NCI-H1930 (cell line): ENCODE measurements at regions not wholly inside any gene's neighbourhood (a gene's known extent, or its start where the extent isn't known, plus 50 kb on each side); places are given as distances from the start of the nearest gene placed in this dataset.
"Not testable (repeated sequence)": the region's sequence is repeated elsewhere in the genome, so short reads cannot be mapped to it uniquely, and the experiment has no call there.

Experiments
- DNase-seq, 2 experiments: peaks; one replicate each; lab custom pipeline; 2025; lab: John Stamatoyannopoulos, UW

DNA sequence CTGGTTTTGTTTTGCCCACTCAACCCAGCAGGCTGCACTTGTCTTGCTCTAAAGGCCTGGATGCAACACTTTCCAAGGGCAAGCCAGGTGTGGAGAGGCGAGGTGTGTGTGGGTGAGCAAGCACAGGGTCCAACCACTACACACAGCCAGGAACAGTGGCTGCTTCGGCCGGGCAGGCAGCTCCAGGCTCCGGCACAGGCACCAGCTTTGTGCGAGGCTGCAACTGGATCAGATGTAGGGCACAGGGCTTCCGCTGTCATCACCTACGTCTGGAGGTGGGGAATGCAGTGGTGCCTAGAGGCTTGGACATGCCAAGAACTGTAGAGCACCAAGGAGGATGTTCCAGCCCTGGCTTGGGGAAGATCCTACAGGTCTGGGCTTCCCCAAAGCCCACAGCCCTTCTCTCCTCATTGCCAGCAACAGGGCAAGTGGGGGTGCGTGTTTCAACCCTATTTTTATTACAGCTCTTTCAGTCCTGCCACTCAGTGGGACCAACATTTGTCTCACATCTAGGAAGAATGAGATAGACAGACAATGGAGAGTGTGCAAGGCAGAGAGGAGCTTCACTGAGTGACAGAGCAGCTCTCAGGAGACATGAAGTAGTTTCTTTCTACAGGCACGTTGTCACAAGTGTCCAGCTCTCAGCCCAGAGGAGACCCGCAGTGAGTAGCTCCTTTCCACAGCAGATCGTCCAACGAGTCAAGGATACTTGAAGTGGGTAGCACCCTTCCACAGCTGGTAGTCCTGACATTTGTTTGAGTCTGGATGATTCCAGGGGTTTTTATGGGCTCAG lies 622.2 kb downstream of the CDH9 start:
- no peak for DNase-seq

DNA sequence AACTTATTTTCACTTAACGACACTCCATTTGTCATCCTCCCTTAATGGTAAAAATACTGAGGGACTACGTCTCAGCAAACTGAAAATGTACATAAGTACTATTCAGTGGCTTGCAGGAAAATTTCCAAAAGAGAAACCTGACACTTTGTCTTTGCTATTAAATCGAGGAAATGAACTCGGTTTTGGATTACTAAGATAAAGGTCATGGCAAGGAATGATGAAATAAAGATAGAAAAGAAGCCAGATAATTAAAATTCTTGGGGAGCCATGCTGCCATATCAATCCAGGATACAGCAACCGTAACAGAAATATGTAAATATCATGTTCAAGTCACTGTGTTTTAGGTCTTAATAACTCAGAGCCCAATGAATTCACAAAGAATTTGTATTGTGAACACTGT lies 647.8 kb downstream of the CDH9 start:
- DNase-seq, result no peak

GRCh38 chr5:26388976-26389375 lies 649.4 kb downstream of the CDH9 start:
- DNase-seq, result no peak

DNA sequence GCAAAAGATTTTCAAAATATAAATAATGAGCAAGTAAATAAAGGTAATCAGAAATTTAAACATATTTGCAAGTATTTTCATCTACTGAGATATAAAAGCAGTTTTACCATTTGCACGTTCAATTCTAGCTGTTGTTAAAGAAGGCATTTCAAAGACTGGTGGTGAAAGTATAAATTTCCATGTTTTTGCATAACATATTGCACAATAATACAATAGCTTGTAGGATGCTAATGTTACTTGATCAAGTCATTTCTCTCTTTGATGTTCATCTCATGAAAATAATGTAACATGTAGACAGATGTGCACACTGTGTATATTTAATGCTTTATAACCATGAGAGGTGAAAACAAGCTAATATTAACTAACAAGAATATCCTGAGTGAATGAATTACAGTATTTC lies 651.9 kb downstream of the CDH9 start:
- DNase-seq, result no peak

- DNase-seq, result not testable (repeated sequence)
These were observed 673.8 kb downstream of the CDH9 start for GRCh38 chr5:26364624-26365023.

GRCh38 chr5:26343801-26344325 lies 694.5 kb downstream of the CDH9 start:
- DNase-seq, result no peak

DNA sequence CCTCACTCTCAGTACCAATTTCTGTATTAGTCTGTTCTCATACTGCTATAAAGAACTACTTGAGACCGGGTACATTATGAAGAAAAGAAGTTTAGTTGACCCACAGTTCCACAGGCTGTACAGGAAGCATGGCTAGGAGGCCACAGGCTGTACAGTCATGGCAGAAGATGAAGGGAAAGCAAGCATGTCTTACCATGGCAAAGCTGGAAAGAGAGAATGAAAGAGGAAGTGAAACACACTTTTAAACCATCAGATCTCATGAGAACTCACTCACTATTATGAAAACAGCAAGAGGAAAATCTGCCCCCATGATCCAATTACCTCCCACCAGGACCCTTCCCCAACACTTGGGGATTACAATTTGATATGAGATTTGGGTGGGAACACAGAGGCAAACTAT lies 698.8 kb downstream of the CDH9 start:
- no peak for DNase-seq

- DNase-seq, result no peak
These were observed 708.7 kb downstream of the CDH9 start for GRCh38 chr5:26329562-26330189.

GRCh38 chr5:26326153-26326759 lies 712.1 kb downstream of the CDH9 start:
- no peak for DNase-seq

DNA sequence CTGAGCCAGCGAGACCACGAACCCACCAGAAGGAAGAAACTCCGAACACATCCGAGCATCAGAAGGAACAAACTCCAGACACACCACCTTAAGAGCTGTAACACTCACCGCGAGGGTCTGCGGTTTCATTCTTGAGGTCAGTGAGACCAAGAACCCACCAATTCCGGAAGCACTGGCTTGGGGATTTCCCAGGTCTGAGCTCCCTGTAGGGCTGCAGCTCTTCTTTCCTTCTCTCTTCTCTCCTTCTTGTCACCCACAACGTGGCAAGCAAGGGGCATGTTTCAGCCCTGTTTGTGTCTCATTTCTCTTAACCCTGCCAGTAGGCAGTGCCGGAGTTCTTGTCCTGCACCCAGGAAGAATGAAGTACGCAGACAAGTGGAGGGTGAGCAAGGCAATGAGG lies 713.0 kb downstream of the CDH9 start:
- not testable (repeated sequence) for DNase-seq

- DNase-seq, result not testable (repeated sequence)
These were observed 714.0 kb downstream of the CDH9 start for GRCh38 chr5:26324273-26324895.

DNA sequence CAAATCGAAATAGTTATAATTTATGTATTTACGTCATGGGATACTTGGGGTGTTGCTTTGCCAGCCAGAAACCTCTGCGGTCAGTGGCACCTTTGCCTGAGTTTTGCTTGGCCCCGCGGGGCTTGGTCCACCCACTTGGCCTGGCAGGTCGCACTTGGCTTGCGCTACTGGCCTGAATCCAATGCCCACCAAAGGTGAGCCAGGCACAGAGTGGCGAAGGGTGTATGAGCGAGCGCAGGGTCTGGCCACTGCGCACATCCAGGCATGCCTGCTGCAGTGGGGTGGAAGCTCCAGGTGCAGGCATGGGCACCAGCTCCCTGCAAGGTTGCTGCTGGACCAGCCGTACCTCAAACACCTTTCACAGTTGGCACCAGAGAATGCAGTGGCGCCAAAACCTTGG lies 714.6 kb downstream of the CDH9 start:
- DNase-seq, result no peak

DNA sequence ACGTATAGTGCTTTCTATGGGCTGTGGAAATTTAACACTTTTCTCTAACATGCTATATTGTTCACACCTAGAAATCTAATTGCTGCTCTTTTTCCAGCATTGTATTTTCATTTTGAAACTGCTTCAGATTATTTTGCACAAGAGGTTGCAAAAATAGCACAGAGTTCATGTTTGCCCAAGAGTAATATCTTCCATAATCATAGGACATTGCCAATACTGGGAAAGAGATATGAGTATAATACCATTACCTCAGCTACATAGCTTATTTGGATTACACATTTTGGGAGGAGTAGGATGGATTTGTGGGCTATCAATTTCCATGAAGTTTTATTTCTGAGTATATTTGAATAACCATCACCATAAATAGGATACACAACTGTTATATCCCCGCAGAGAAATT lies 717.1 kb downstream of the CDH9 start:
- no peak for DNase-seq

DNA sequence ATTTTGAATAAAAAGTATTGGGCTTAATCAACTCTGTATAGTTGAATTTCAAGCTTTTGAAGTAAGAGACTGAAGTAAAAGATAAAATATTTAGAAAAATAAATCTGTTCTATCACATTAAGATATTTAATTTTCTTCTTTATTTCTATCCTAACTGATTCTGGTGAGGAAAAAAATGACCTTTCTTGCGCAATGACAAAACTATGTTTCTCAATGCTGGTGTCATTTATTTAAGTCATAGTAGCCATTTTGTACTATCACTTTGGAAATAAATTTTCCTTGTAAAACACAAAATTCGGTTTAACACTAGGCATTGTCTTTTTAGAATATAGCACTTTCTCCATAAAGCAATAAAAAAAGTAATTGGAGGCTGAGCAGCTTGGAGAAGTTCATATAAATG lies 728.0 kb downstream of the CDH9 start:
- DNase-seq, result no peak

DNA sequence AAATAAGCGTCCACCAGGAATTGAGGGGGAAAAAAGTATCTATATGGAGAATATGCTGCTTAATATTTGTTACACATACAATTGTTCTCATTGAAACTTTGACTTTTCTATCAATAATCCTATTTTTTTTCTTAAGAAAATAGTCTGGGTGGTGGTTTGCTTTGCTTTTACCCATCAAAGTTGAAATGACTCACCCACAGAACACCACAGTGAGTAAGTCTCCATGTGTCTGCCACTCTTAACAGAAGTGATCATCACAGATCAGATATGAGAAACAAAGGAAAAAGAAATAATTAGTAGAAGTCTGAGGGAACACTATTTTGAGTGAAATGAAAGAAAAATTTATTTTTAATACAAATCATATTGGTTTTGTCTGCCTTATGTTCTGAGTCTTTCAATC lies 742.8 kb downstream of the CDH9 start:
- DNase-seq, result no peak

GRCh38 chr5:26282190-26282589 lies 756.2 kb downstream of the CDH9 start:
- no peak for DNase-seq

DNA sequence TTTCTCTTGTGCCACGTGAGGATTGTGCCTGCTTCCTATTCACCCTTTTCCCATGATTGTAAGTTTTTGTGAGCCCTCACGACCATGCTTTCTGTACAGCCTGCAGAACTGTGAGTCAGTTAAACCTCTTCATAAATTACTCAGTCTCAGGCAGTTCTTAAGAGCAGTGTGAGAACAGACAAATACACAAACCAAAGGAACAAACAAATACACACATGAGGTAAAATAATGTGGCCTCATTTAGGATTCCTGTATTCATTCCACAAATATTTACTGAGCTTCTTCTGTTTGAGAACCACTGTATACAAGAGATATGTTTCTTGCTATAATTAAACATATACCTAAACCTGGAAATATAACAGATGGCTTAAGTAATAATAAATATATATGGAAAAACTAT lies 760.3 kb downstream of the CDH9 start:
- DNase-seq, result no peak

DNA sequence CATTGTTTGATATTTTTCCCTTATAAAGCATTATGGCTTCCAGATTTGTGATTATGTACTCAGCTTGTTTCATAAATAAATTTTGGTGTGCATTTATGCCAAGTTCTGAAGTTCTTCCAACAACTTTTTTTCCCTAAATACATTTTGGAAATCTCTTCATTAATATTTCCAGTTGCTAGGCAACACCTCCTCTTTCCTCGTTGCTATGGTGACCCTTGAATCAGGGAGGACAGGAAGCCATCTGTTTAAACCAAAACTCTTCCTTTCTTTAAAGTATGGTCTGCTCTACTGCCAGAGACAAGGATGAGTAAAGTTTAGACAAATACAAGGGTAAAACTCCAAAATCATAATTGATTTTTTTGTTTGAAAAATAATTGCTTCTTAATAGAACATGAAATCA lies 779.3 kb downstream of the CDH9 start:
- DNase-seq, result no peak

DNA sequence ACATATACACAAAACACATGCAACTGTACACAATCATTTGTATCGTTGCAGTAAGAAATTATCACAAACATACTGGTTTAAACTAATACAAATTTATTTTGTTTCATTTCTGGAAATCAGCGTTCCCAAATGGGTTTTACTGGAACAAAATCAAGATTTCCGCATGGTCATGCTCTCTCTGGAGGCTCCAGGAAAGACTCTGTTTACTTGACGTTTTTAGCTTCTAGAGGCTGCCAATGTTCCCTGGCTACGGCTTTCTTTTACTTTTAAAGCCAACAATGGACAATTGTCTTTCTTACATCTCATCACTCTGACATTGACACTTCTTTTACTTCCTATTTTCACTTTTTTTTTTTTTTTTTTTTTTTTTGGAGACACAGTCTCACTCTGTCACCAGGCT lies 793.1 kb downstream of the CDH9 start:
- no peak for DNase-seq

DNA sequence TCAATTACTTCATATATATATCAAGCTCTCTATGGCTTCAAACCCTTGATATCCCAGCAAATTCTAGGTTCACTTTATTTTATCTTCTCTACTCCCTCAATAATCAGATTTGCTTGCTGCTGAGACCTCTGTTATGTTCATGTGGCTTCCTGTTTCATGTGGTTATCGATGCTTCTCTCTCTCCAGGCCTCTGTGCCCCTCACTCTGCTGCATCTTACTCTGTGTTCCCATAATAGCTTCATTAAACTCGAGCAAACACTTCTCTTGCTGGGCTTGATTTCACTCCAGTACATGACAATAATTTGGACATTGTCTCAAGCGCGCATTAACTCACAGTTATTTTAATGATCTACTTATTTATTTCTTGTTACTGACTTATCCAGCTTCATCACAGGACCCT lies 798.8 kb downstream of the CDH9 start:
- no peak for DNase-seq

DNA sequence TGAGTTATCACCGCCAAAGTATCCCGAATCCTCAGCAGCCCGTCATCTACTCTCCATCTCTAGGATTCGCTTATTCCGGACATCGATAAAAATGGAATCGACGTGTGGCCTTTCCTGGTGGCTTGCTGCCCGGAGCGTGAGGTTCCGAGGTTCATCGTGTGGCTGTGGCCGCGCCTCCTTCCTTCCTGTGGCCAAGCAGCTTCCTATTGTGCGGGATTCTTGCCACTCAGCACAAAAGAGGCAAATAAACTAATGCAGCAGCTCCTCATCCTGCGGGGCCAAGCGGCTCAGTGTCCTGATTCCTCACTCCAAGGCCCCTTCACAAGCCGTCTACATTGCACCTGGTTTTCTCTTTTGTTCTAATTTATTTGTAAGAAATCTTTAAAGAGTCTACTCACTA lies 800.9 kb downstream of the CDH9 start:
- no peak for DNase-seq

- no peak for DNase-seq
These were observed 801.5 kb downstream of the CDH9 start for GRCh38 chr5:26236936-26237335.

DNA sequence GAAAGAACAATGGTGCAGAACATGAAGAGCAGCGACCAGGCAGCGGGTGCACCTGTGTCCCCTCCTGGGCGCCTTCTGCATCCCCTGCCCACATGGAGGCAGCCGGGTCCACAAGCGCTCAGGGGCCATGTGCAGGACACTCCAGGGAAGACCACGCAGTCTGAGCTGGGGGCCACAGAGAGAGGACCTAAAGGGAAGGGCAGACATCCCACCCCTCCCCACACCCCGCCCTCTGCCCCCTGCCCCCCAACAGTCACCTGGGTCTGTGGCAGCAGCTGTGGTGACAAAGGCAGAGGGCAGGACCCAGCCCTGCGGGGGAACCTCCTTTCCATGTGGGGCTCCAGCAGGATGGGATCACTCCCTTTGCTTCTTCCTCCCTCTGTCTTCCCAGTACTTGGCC lies 805.7 kb downstream of the CDH9 start:
- DNase-seq, result no peak
